ENCODE measurements at regions not wholly inside any gene's neighbourhood (a gene's known extent, or its start where the extent isn't known, plus 50 kb on each side); places are given as distances from the start of the nearest gene placed in this dataset.

- Mint-ChIP-seq H3K9me3 (ENCODE audit: insufficient read depth) (no peaks in the 10 kb centered on the region), H3K27ac (no peak overlapping the region), H3K4me1 (no peaks in the 10 kb centered on the region), H3K27me3 (no peaks in the 10 kb centered on the region), H3K4me3 (no peak overlapping the region)
- Histone ChIP-seq H3K27me3 (replicated peaks in 1 of 4; ENCODE audit: control extremely low read depth in 1 of 4, control insufficient read depth in 3 of 4, insufficient read depth in 4 of 4, low read length in 3 of 4) (no peaks in the 10 kb centered on the region), H3K9ac (ENCODE audit: low read length) (no peak overlapping the region), H3K4me2 (replicated peaks; ENCODE audit: low read depth, low read length, poor library complexity, severe bottlenecking) (no peak overlapping the region), H3K27ac (ENCODE audit: low read length in 2 of 2) (no peak overlapping the region), H2AFZ (ENCODE audit: insufficient read depth, low read depth, low read length, poor library complexity, severe bottlenecking) (no peak overlapping the region), H3K9me3 (ENCODE audit: control extremely low read depth in 1 of 3, control insufficient read depth in 2 of 3, insufficient read depth in 1 of 3, low read length in 2 of 3) (no peaks in the 10 kb centered on the region), H3K79me2 (ENCODE audit: control insufficient read depth, insufficient read depth, low read length) (no peaks in the 10 kb centered on the region), H3K36me3 (replicated peaks in 1 of 2; ENCODE audit: control extremely low read depth in 1 of 2, control insufficient read depth in 1 of 2, extremely low read depth in 1 of 2, insufficient read depth in 2 of 2, low read length in 1 of 2) (no peaks in the 10 kb centered on the region), H4K20me1 (ENCODE audit: control insufficient read depth, insufficient read depth, low read length, poor library complexity, severe bottlenecking) (no peaks in the 10 kb centered on the region), H3K4me3 (ENCODE audit: control extremely low read depth in 1 of 5, extremely low read depth in 1 of 5, insufficient read depth in 1 of 5, low read depth in 2 of 5, low read length in 4 of 5) (no peak overlapping the region), H3K4me1 (ENCODE audit: control insufficient read depth in 2 of 2, insufficient read depth in 2 of 2, low read length in 2 of 2) (no peaks in the 10 kb centered on the region)
- intact Hi-C loops (cut with micrococcal nuclease), result no loop called here
- DNase-seq (no peak), ATAC-seq (ENCODE audit: low read depth) (no peak)
- ChIA-PET POLR2A (no interaction called here), CTCF (no interaction called here)
- TF ChIP-seq CTCF (IDR thresholded peaks at IDR 0.05), result no peak
- no peak for TF ChIP-seq EZH2 (IDR thresholded peaks at IDR 0.05; ENCODE audit: borderline replicate concordance, insufficient read depth, low read depth, low read length, poor library complexity, severe bottlenecking)
Measured at GRCh38 chr12:83939718-83940117, 972.9 kb downstream of the SLC6A15 start.

GRCh38 chr12:83933615-83934014 lies 979.0 kb downstream of the SLC6A15 start:
- Histone ChIP-seq H3K9ac (ENCODE audit: low read length) (no peak overlapping the region), H3K4me1 (ENCODE audit: control insufficient read depth in 2 of 2, insufficient read depth in 2 of 2, low read length in 2 of 2) (no peaks in the 10 kb centered on the region), H4K20me1 (ENCODE audit: control insufficient read depth, insufficient read depth, low read length, poor library complexity, severe bottlenecking) (no peaks in the 10 kb centered on the region), H3K79me2 (ENCODE audit: control insufficient read depth, insufficient read depth, low read length) (no peaks in the 10 kb centered on the region), H3K9me3 (ENCODE audit: control extremely low read depth in 1 of 3, control insufficient read depth in 2 of 3, insufficient read depth in 1 of 3, low read length in 2 of 3) (no peaks in the 10 kb centered on the region), H3K36me3 (replicated peaks in 1 of 2; ENCODE audit: control extremely low read depth in 1 of 2, control insufficient read depth in 1 of 2, extremely low read depth in 1 of 2, insufficient read depth in 2 of 2, low read length in 1 of 2) (no peaks in the 10 kb centered on the region), H3K27ac (ENCODE audit: low read length in 2 of 2) (no peak overlapping the region), H3K4me3 (ENCODE audit: control extremely low read depth in 1 of 5, extremely low read depth in 1 of 5, insufficient read depth in 1 of 5, low read depth in 2 of 5, low read length in 4 of 5) (no peak overlapping the region), H3K27me3 (replicated peaks in 1 of 4; ENCODE audit: control extremely low read depth in 1 of 4, control insufficient read depth in 3 of 4, insufficient read depth in 4 of 4, low read length in 3 of 4) (no peaks in the 10 kb centered on the region), H2AFZ (ENCODE audit: insufficient read depth, low read depth, low read length, poor library complexity, severe bottlenecking) (no peak overlapping the region), H3K4me2 (replicated peaks; ENCODE audit: low read depth, low read length, poor library complexity, severe bottlenecking) (no peak overlapping the region)
- H3K27ac Mint-ChIP-seq, result no peak overlapping the region
- intact Hi-C loops (cut with micrococcal nuclease), result no loop called here
- no peaks in the 10 kb centered on the region for H3K27me3 Mint-ChIP-seq
- no peak overlapping the region for H3K4me3 Mint-ChIP-seq
- H3K4me1 Mint-ChIP-seq, result no peaks in the 10 kb centered on the region
- no peak for ATAC-seq (ENCODE audit: low read depth)
- ChIA-PET POLR2A (no interaction called here), CTCF (no interaction called here)
- peaks cover 3% of the 10 kb centered on the region for H3K9me3 Mint-ChIP-seq (ENCODE audit: insufficient read depth)
- no peak for DNase-seq
- TF ChIP-seq CTCF (IDR thresholded peaks at IDR 0.05) (no peak), EZH2 (IDR thresholded peaks at IDR 0.05; ENCODE audit: borderline replicate concordance, insufficient read depth, low read depth, low read length, poor library complexity, severe bottlenecking) (no peak)

All from B cell (primary cell).